ENCODE measurements at regions not wholly inside any gene's neighbourhood (a gene's known extent, or its start where the extent isn't known, plus 50 kb on each side); places are given as distances from the start of the nearest gene placed in this dataset.
A peak's percentile ranks its signal among the peaks of the same experiment; 100 is the strongest.

DNA sequence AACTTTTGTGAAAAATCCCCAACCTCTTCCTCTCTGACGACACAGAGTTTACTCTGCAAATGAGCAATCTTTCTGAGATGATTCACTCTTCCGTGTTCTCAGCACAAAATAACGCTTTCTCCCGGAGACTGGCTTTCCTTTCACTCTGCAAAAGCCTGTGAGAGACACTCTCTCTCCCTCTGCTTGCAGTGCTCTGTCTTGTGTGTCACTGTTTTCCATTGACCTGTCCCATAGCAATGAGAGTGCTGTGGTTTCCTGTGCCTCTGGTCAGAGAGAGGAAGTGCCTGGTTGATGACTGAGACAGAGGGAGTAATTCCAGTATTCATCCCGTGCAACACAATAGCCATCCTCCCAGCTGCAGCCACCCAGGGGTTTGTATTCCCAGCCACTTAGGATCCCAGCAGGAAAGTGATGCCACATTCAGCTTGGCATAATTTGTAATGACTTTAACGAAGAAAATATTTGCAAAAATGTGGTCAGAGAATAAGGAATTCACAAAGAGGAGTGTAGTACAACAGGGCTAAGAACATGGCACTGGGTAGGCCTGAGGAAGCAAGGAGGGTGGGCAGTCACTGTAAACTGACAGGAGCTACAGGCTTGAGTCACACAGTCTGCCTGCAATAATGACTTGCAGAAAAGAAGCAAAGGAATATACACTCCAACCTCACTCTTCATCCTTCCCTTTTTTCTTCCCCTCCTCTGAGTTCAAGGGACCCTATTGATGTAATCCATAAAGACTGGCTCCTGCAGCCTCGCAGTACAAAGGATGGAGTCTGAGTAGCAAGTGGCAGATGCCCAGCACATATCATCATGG is 463.5 kb upstream of the RGMB start:
- no peak overlapping the region for H3K4me3 ChIP-seq
- no peaks in the 10 kb centered on the region for H3K27me3 ChIP-seq
- no peaks in the 10 kb centered on the region for H3K79me2 ChIP-seq
- H3K4me2 ChIP-seq: peak overlapping the region; percentile 55
- TF ChIP-seq EZH2 (IDR thresholded peaks at IDR 0.05; ENCODE audit: borderline replicate concordance): no peak
- TF ChIP-seq, protein P1, sequence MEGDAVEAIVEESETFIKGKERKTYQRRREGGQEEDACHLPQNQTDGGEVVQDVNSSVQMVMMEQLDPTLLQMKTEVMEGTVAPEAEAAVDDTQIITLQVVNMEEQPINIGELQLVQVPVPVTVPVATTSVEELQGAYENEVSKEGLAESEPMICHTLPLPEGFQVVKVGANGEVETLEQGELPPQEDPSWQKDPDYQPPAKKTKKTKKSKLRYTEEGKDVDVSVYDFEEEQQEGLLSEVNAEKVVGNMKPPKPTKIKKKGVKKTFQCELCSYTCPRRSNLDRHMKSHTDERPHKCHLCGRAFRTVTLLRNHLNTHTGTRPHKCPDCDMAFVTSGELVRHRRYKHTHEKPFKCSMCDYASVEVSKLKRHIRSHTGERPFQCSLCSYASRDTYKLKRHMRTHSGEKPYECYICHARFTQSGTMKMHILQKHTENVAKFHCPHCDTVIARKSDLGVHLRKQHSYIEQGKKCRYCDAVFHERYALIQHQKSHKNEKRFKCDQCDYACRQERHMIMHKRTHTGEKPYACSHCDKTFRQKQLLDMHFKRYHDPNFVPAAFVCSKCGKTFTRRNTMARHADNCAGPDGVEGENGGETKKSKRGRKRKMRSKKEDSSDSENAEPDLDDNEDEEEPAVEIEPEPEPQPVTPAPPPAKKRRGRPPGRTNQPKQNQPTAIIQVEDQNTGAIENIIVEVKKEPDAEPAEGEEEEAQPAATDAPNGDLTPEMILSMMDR (IDR thresholded peaks at IDR 0.05; ENCODE audit: poor library complexity): no peak
- TF ChIP-seq EZH2phosphoT487 (IDR thresholded peaks at IDR 0.05; ENCODE audit: low read depth, severe bottlenecking, unreplicated experiment): no peak
- H2AFZ ChIP-seq: peak overlapping the region; percentile 46
- no peaks in the 10 kb centered on the region for H3K9me2 ChIP-seq (replicated peaks; ENCODE audit: insufficient read depth)
- H3K36me3 ChIP-seq (replicated peaks; ENCODE audit: insufficient read depth, low read depth): no peaks in the 10 kb centered on the region
- H3K4me1 ChIP-seq (ENCODE audit: insufficient read depth): no peaks in the 10 kb centered on the region
- 54% methylated on average over 7 of the region's 7 CpGs for WGBS (ENCODE audit: low lambda C conversion rate, missing lambda C conversion rate)
- H3K9me3 ChIP-seq (ENCODE audit: low read depth): no peaks in the 10 kb centered on the region
- H4K20me1 ChIP-seq (ENCODE audit: insufficient read depth, poor library complexity, severe bottlenecking): no peaks in the 10 kb centered on the region
- H3K27ac ChIP-seq: peak overlapping the region; percentile 71
- peak; percentile 25 for DNase-seq (ENCODE audit: low spot score)

DNA sequence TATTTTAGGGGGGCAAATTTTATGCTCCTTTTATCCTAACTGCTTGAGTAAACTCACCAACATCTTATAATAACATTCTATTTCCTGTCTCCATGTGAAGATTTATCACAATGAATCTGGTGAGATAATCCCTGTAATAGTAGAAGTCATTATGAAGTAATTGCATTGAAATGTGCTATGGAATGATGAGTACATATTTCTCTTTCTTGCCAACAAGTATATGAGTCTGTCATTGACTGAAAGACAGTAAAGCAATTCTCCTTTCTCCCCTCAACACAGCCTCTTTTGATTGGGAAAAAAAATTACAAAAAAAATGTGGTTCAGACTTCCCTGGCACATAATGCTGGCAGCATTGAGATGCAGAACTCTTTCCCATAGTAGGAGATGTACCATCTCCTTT is 459.2 kb upstream of the RGMB start:
- H3K4me2 ChIP-seq: no peak overlapping the region
- H4K20me1 ChIP-seq (ENCODE audit: insufficient read depth, poor library complexity, severe bottlenecking): no peaks in the 10 kb centered on the region
- H3K4me1 ChIP-seq (ENCODE audit: insufficient read depth): no peaks in the 10 kb centered on the region
- no peaks in the 10 kb centered on the region for H3K36me3 ChIP-seq (replicated peaks; ENCODE audit: insufficient read depth, low read depth)
- no peaks in the 10 kb centered on the region for H3K9me3 ChIP-seq (ENCODE audit: low read depth)
- no peak overlapping the region for H3K4me3 ChIP-seq
- no peak overlapping the region for H3K27ac ChIP-seq
- no peak for TF ChIP-seq EZH2 (IDR thresholded peaks at IDR 0.05; ENCODE audit: borderline replicate concordance)
- no peak for TF ChIP-seq EZH2phosphoT487 (IDR thresholded peaks at IDR 0.05; ENCODE audit: low read depth, severe bottlenecking, unreplicated experiment)
- TF ChIP-seq, protein P1 (IDR thresholded peaks at IDR 0.05; ENCODE audit: poor library complexity): no peak
- H3K79me2 ChIP-seq: no peaks in the 10 kb centered on the region
- no peak for DNase-seq (ENCODE audit: low spot score)
- H2AFZ ChIP-seq: no peak overlapping the region
- H3K27me3 ChIP-seq: no peaks in the 10 kb centered on the region
- no peaks in the 10 kb centered on the region for H3K9me2 ChIP-seq (replicated peaks; ENCODE audit: insufficient read depth)

DNA sequence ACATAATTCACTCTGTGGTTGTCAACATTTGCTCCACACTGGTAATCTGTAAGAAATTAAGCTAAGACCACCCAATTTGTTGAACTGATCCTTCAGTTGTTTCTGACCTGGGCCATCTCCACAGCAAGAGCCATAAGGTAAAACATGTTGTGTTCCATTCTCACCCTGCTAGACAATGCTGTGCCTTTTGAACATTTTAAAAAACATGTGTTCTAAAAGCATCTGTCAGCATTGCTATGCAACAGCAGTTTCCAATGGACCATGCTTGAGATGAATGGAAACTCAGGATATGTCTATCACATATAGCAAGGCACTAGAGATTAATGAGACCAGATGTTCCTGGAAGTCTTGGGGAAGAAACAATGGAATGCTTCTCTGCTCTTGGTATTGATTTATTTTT is 455.1 kb upstream of the RGMB start:
- H3K4me1 ChIP-seq (ENCODE audit: insufficient read depth): no peaks in the 10 kb centered on the region
- no peaks in the 10 kb centered on the region for H3K27me3 ChIP-seq
- no peak overlapping the region for H2AFZ ChIP-seq
- H3K9me2 ChIP-seq (replicated peaks; ENCODE audit: insufficient read depth): no peaks in the 10 kb centered on the region
- no peak overlapping the region for H3K4me2 ChIP-seq
- no peaks in the 10 kb centered on the region for H4K20me1 ChIP-seq (ENCODE audit: insufficient read depth, poor library complexity, severe bottlenecking)
- no peak overlapping the region for H3K4me3 ChIP-seq
- no peaks in the 10 kb centered on the region for H3K79me2 ChIP-seq
- no peak for DNase-seq (ENCODE audit: low spot score)
- no peaks in the 10 kb centered on the region for H3K36me3 ChIP-seq (replicated peaks; ENCODE audit: insufficient read depth, low read depth)
- no peak overlapping the region for H3K27ac ChIP-seq
- H3K9me3 ChIP-seq (ENCODE audit: low read depth): no peaks in the 10 kb centered on the region
- TF ChIP-seq EZH2 (IDR thresholded peaks at IDR 0.05; ENCODE audit: borderline replicate concordance): no peak
- TF ChIP-seq, protein P1 (IDR thresholded peaks at IDR 0.05; ENCODE audit: poor library complexity): no peak
- TF ChIP-seq EZH2phosphoT487 (IDR thresholded peaks at IDR 0.05; ENCODE audit: low read depth, severe bottlenecking, unreplicated experiment): no peak
